HG03060 (cell line): ENCODE measurements at regions not wholly inside any gene's neighbourhood (a gene's known extent, or its start where the extent isn't known, plus 50 kb on each side); places are given as distances from the start of the nearest gene placed in this dataset.

Source experiments
- ATAC-seq: cut with Tn5 transposase; IDR thresholded peaks from one replicate; pipeline ENCODE4 v1.9.1; 2021; ENCODE audit warnings: low read depth, moderate number of reproducible peaks; ENCODE audit not compliant: unreplicated experiment

GRCh38 chr2:42865884-42866881 lies 73.8 kb upstream of the HAAO start:
- no peak for ATAC-seq

GRCh38 chr2:42864641-42865280 lies 72.4 kb upstream of the HAAO start:
- ATAC-seq, result no peak

GRCh38 chr2:42864222-42864621 lies 71.8 kb upstream of the HAAO start:
- no peak for ATAC-seq

GRCh38 chr2:42863751-42864150 lies 71.4 kb upstream of the HAAO start:
- no peak for ATAC-seq

GRCh38 chr2:42863320-42863719 lies 70.9 kb upstream of the HAAO start:
- ATAC-seq, result no peak

GRCh38 chr2:42862669-42863185 lies 70.3 kb upstream of the HAAO start:
- ATAC-seq, result no peak

GRCh38 chr2:42861321-42861720 lies 68.9 kb upstream of the HAAO start:
- no peak for ATAC-seq

GRCh38 chr2:42860319-42861094 lies 68.1 kb upstream of the HAAO start:
- ATAC-seq, result no peak

GRCh38 chr2:42859791-42860190 lies 67.4 kb upstream of the HAAO start:
- ATAC-seq, result no peak

- ATAC-seq, result no peak
Observed at GRCh38 chr2:42859006-42859552, 66.7 kb upstream of the HAAO start.

- no peak for ATAC-seq
Observed at GRCh38 chr2:42858140-42859005, 66.0 kb upstream of the HAAO start.

- ATAC-seq, result no peak
Observed at GRCh38 chr2:42856891-42857632, 64.7 kb upstream of the HAAO start.

GRCh38 chr2:42856106-42856860 lies 63.9 kb upstream of the HAAO start:
- ATAC-seq, result no peak

- no peak for ATAC-seq
Observed at GRCh38 chr2:42855221-42855970, 63.0 kb upstream of the HAAO start.

GRCh38 chr2:42854207-42854818 lies 61.9 kb upstream of the HAAO start:
- ATAC-seq, result no peak

- no peak for ATAC-seq
Observed at GRCh38 chr2:42853549-42854206, 61.3 kb upstream of the HAAO start.

- ATAC-seq, result no peak
Observed at GRCh38 chr2:42852798-42853197, 60.4 kb upstream of the HAAO start.
